Mesothelial cell of epicardium (in vitro differentiated cells): ENCODE measurements at regions not wholly inside any gene's neighbourhood (a gene's known extent, or its start where the extent isn't known, plus 50 kb on each side); places are given as distances from the start of the nearest gene placed in this dataset.

ENCODE experiments used
- DNase-seq, 2 experiments: peaks; one replicate each; pipeline ENCODE4 v3.0.0; 2021; ENCODE audit warnings: low spot score in 2 of 2; ENCODE audit not compliant: unreplicated experiment in 2 of 2
- H3K27ac Mint-ChIP-seq: 2 replicates; pipeline ENCODE4 v1.8.0; 2021; ENCODE audit warnings: mixed read lengths
- H3K27me3 Mint-ChIP-seq: 2 replicates; pipeline ENCODE4 v1.8.0; 2021; ENCODE audit warnings: low read depth, mixed read lengths
- H3K36me3 Mint-ChIP-seq: 2 replicates; pipeline ENCODE4 v1.8.0; 2021; ENCODE audit warnings: mixed read lengths
- H3K4me1 Mint-ChIP-seq: 2 replicates; pipeline ENCODE4 v1.8.0; 2021; ENCODE audit warnings: mixed read lengths
- H3K4me3 Mint-ChIP-seq: 2 replicates; pipeline ENCODE4 v1.8.0; 2021; ENCODE audit warnings: mild to moderate bottlenecking, moderate library complexity, mixed read lengths
- H3K9me3 Mint-ChIP-seq: 2 replicates; pipeline ENCODE4 v1.8.0; 2021; ENCODE audit warnings: mixed read lengths
- CTCF ChIP-seq: fragments of 200-600 bp; sonication (generic); IDR thresholded peaks from one replicate; pipeline ENCODE4 v1.5.0; 2021; ENCODE audit warnings: antibody characterized with exemption; ENCODE audit not compliant: unreplicated experiment

GRCh38 chr20:22904905-22905304 is 130.2 kb upstream of the SSTR4 start:
- no peak for TF ChIP-seq CTCF
- H3K36me3 Mint-ChIP-seq, result no peaks in the 10 kb centered on the region
- no peak overlapping the region for H3K4me3 Mint-ChIP-seq
- H3K27ac Mint-ChIP-seq, result no peak overlapping the region
- peaks cover 10% of the 10 kb centered on the region for H3K27me3 Mint-ChIP-seq
- peaks cover 28% of the 10 kb centered on the region for H3K9me3 Mint-ChIP-seq
- no peak for DNase-seq
- H3K4me1 Mint-ChIP-seq, result no peaks in the 10 kb centered on the region

- Mint-ChIP-seq H3K27me3 (peaks cover 10% of the 10 kb centered on the region), H3K27ac (no peak overlapping the region), H3K9me3 (peaks cover 21% of the 10 kb centered on the region), H3K4me1 (no peaks in the 10 kb centered on the region), H3K4me3 (no peak overlapping the region), H3K36me3 (no peaks in the 10 kb centered on the region)
- DNase-seq, result no peak
- no peak for TF ChIP-seq CTCF
Observed at GRCh38 chr20:22905658-22906057, 129.5 kb upstream of the SSTR4 start.

GRCh38 chr20:22908437-22908836 is 126.7 kb upstream of the SSTR4 start:
- Mint-ChIP-seq H3K36me3 (no peaks in the 10 kb centered on the region), H3K4me1 (no peaks in the 10 kb centered on the region), H3K27me3 (peaks cover 8% of the 10 kb centered on the region), H3K9me3 (peaks cover 6% of the 10 kb centered on the region), H3K27ac (no peak overlapping the region), H3K4me3 (no peak overlapping the region)
- TF ChIP-seq CTCF, result no peak
- no peak for DNase-seq

GRCh38 chr20:22908944-22909343 is 126.2 kb upstream of the SSTR4 start:
- H3K9me3 Mint-ChIP-seq, result peaks cover 9% of the 10 kb centered on the region
- H3K4me1 Mint-ChIP-seq, result no peaks in the 10 kb centered on the region

GRCh38 chr20:22909436-22909835 is 125.7 kb upstream of the SSTR4 start:
- TF ChIP-seq CTCF, result no peak
- no peaks in the 10 kb centered on the region for H3K36me3 Mint-ChIP-seq
- H3K27ac Mint-ChIP-seq, result no peak overlapping the region
- peaks cover 12% of the 10 kb centered on the region for H3K9me3 Mint-ChIP-seq
- DNase-seq, result no peak
- peaks cover 12% of the 10 kb centered on the region for H3K27me3 Mint-ChIP-seq
- no peak overlapping the region for H3K4me3 Mint-ChIP-seq
- no peaks in the 10 kb centered on the region for H3K4me1 Mint-ChIP-seq

More at GRCh38 chr20:22908944-22909343, 126.2 kb upstream of the SSTR4 start:
- no peak for TF ChIP-seq CTCF
- Mint-ChIP-seq H3K36me3 (no peaks in the 10 kb centered on the region), H3K27me3 (peaks cover 11% of the 10 kb centered on the region), H3K27ac (no peak overlapping the region), H3K4me3 (no peak overlapping the region)
- DNase-seq, result no peak

GRCh38 chr20:22910287-22910852 is 124.7 kb upstream of the SSTR4 start:
- H3K36me3 Mint-ChIP-seq, result no peaks in the 10 kb centered on the region
- no peak for TF ChIP-seq CTCF

More at GRCh38 chr20:22910287-22910852, 124.7 kb upstream of the SSTR4 start:
- no peak overlapping the region for H3K27ac Mint-ChIP-seq
- H3K9me3 Mint-ChIP-seq, result peaks cover 20% of the 10 kb centered on the region
- DNase-seq, result no peak
- H3K4me3 Mint-ChIP-seq, result no peak overlapping the region
- H3K4me1 Mint-ChIP-seq, result no peaks in the 10 kb centered on the region
- H3K27me3 Mint-ChIP-seq, result peaks cover 21% of the 10 kb centered on the region
